Lower leg skin (tissue), 4 donors: ENCODE measurements at regions not wholly inside any gene's neighbourhood (a gene's known extent, or its start where the extent isn't known, plus 50 kb on each side); places are given as distances from the start of the nearest gene placed in this dataset.

Experiments used
- DNase-seq, 2 donors: peaks; one replicate each; pipeline ENCODE4 v3.0.0-alpha.2; 2019; ENCODE audit warnings: low spot score in 2 of 2
- H3K4me3 ChIP-seq: fragments of 200-600 bp; sonication (generic); 2 replicates; pipeline ENCODE4 v1.5.1; 2017; ENCODE audit warnings: mild to moderate bottlenecking, low read depth; ENCODE audit not compliant: poor library complexity, severe bottlenecking
- CTCF ChIP-seq, 3 donors: fragments of 450-650 bp; IDR thresholded peaks; one replicate each; pipeline ENCODE4 v1.5.1; 2016; ENCODE audit warnings: antibody characterized with exemption in 3 of 3, mild to moderate bottlenecking in 3 of 3, moderate library complexity in 2 of 3
- POLR2A ChIP-seq, 2 donors: fragments of 450-650 bp; IDR thresholded peaks; one replicate each; pipeline ENCODE4 v1.6.1; 2016 to 2017; ENCODE audit warnings: antibody characterized with exemption in 2 of 2, mild to moderate bottlenecking in 1 of 2, moderate library complexity in 1 of 2
- WGBS, 2 donors: methylation state at CpG; one replicate each; pipeline ENCODE4 v1.1.5; 2018; 5-methylcytosine and 5-hydroxymethylcytosine counted together
- intact Hi-C: fragments of 100-400 bp; cut with DNase I; formaldehyde crosslinking; loops from one replicate; pipeline ENCODE4 v1.15.0; 2023; ENCODE audit warnings: low total_unique reads

DNA sequence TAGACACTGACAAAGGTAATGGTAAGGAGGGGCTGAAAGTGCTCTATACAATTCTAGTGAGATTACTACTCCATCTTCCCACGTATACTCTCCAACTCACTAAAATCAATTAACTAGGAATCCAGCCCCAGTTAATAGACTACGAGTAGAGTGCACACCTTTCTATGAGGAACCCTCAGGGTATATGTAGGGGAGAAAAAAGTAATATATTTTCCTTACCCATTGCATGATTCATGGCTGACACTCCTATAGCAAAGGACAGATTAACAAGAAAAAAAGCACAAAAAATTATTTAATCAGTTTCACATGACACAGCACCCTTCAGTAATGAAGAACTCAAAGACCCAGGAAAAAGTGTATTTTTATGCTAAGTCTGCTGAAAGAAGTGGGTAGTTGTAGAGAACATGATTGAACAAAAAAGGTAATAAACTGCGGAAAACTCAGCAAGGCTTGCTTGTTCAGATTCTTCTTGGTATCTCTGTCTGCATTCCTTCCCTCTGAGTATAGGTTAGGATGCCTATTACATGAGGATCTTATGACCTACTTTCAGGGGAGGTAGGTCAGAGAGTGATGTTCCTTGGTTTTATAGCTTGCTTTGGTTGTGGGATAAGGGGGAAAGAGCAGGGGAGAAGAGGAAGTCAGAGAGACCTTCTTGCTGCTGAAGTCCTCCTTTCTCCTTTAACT, 342.0 kb upstream of the DLGAP1 start:
- DNase-seq, result no peak
- WGBS, 2 donors, result 39 to 42% methylated on average over 3 of the region's 3 CpGs
- no peak overlapping the region for H3K4me3 ChIP-seq
- TF ChIP-seq CTCF (IDR thresholded peaks at IDR 0.05) (no peak), POLR2A (IDR thresholded peaks at IDR 0.05) (no peak)
- intact Hi-C loops, result no loop called here

- TF ChIP-seq CTCF (IDR thresholded peaks at IDR 0.05), result no peak
- no peak for TF ChIP-seq POLR2A (IDR thresholded peaks at IDR 0.05)
- DNase-seq, result no peak
- no peak overlapping the region for H3K4me3 ChIP-seq
- intact Hi-C loops, result no loop called here
- 80 to 100% methylated on average over 1 of the region's 1 CpG for WGBS, 2 donors
These were observed 334.4 kb upstream of the DLGAP1 start for GRCh38 chr18:4789506-4789905.

DNA sequence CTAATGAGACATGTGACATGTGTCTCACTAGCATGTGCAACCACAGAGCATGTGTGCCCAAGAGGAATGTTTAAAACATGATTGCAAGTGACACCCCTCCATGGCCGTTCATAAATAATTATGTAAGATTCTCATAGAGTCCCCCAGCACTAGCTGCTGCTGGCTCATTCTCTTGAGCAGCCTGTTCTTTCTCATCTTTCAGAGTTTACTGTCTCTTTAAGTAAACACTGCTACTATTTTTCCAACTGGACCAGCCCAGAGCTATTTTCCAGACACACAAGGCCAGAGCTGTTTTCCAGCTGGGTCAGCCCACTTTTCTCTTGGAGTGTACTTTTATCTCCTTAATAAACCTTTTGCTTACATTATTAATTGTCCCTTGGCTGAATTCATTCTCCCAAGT, 326.8 kb upstream of the DLGAP1 start:
- no peak overlapping the region for H3K4me3 ChIP-seq
- TF ChIP-seq POLR2A (IDR thresholded peaks at IDR 0.05) (no peak), CTCF (IDR thresholded peaks at IDR 0.05) (no peak)
- no peak for DNase-seq
- intact Hi-C loops, result no loop called here
- 72 to 75% methylated on average over 1 of the region's 1 CpG for WGBS, 2 donors

DNA sequence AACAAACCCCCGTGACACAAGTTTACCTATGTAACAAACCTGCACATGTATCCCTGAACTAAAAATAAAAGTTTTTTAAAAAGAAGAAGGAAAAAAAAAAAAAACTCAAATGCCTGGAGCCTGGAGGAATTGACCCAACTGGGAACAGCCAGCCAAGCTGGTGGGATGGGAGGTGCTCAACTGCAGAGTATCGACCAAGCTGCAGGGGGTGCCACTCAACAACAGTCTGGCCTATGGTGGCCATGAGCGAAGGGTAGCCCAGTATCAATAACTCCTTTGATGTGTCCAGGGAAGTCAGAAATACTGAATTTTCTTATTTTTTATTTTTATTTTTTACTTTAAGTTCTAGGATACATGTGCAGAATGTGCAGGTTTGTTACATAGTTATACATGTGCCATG, 310.3 kb upstream of the DLGAP1 start:
- intact Hi-C loops, result no loop called here
- DNase-seq, result no peak
- WGBS, 2 donors, result 85 to 88% methylated on average over 3 of the region's 3 CpGs
- no peak for TF ChIP-seq POLR2A (IDR thresholded peaks at IDR 0.05)
- no peak for TF ChIP-seq CTCF (IDR thresholded peaks at IDR 0.05)
- no peak overlapping the region for H3K4me3 ChIP-seq

- DNase-seq, result no peak
- 17 to 38% methylated on average over 3 of the region's 3 CpGs for WGBS, 2 donors
- TF ChIP-seq POLR2A (IDR thresholded peaks at IDR 0.05), result no peak
- no peak for TF ChIP-seq CTCF (IDR thresholded peaks at IDR 0.05)
- no peak overlapping the region for H3K4me3 ChIP-seq
- intact Hi-C loops, result no loop called here
These were observed 307.2 kb upstream of the DLGAP1 start for GRCh38 chr18:4762330-4762729.

DNA sequence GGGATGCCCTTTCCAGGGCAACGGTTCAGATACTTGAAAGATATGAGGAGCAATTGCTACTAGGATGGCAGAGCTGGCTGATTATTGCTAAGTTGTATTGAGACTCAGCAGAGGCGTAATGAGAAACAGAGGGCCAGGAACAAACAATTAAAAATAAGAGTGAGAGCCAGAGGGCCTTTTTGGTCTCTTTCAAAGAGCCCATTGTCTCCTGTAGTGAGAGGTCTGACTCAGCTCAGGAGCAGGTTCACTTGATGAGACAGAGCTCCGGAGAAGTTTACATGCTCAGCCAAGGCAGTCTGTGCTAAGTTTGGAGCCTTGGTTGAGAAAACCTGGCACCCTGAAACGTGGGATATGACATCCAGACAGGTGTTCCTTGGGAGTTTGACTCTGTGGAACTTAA, 303.9 kb upstream of the DLGAP1 start:
- no peak for TF ChIP-seq CTCF (IDR thresholded peaks at IDR 0.05)
- no peak for TF ChIP-seq POLR2A (IDR thresholded peaks at IDR 0.05)
- WGBS, 2 donors, result 53 to 61% methylated on average over 4 of the region's 4 CpGs
- intact Hi-C loops, result no loop called here
- H3K4me3 ChIP-seq, result no peak overlapping the region
- DNase-seq, result no peak
